Spinal cord (tissue), 9 donors: ENCODE measurements at regions not wholly inside any gene's neighbourhood (a gene's known extent, or its start where the extent isn't known, plus 50 kb on each side); places are given as distances from the start of the nearest gene placed in this dataset.

Experiments used
- DNase-seq, 6 donors: peaks; one replicate each; pipeline versions ENCODE4 v3.0.0 to v3.0.0-alpha.2; 2013 to 2015; ENCODE audit warnings: low spot score in 6 of 6, low read depth in 4 of 6
- H3K27ac ChIP-seq: one replicate; pipeline ENCODE4 v1.5.1; 2013; ENCODE audit warnings: low read depth, low read length, control low read depth
- H3K27me3 ChIP-seq: one replicate; pipeline ENCODE4 v1.6.1; 2013; ENCODE audit warnings: low read length; ENCODE audit not compliant: control insufficient read depth, insufficient read depth
- H3K36me3 ChIP-seq: one replicate; pipeline ENCODE4 v1.6.1; 2013; ENCODE audit warnings: low read length; ENCODE audit not compliant: control insufficient read depth, insufficient read depth
- H3K4me1 ChIP-seq: one replicate; pipeline ENCODE4 v1.6.1; 2013; ENCODE audit warnings: low read length; ENCODE audit not compliant: control insufficient read depth, insufficient read depth
- H3K4me3 ChIP-seq: one replicate; pipeline ENCODE4 v1.5.1; 2013; ENCODE audit warnings: low read depth, low read length, control low read depth
- H3K9me3 ChIP-seq: one replicate; pipeline ENCODE4 v1.6.1; 2013; ENCODE audit warnings: low read length; ENCODE audit not compliant: control insufficient read depth, insufficient read depth
- WGBS: methylation state at CpG from one replicate; pipeline ENCODE4 v1.1.5; 2013; ENCODE audit warnings: missing lambda C conversion rate; ENCODE audit not compliant: insufficient coverage; 5-methylcytosine and 5-hydroxymethylcytosine counted together
- donor health status: healthy.

GRCh38 chr2:2656115-2657011, 325.3 kb upstream of the MYT1L start:
- no peaks in the 10 kb centered on the region for H3K36me3 ChIP-seq
- H3K9me3 ChIP-seq = peaks cover 5% of the 10 kb centered on the region
- DNase-seq = peak in 2 of 6 donors; percentile 67 to 80
- 5% methylated on average over 16 of the region's 21 CpGs for WGBS
- peak overlapping the region; percentile 36 for H3K27ac ChIP-seq
- H3K4me1 ChIP-seq = peaks cover 26% of the 10 kb centered on the region
- no peaks in the 10 kb centered on the region for H3K27me3 ChIP-seq
- H3K4me3 ChIP-seq = no peak overlapping the region

GRCh38 chr2:2655453-2656114, 324.5 kb upstream of the MYT1L start:
- Histone ChIP-seq H3K4me3 (no peak overlapping the region), H3K9me3 (peaks cover 5% of the 10 kb centered on the region), H3K27me3 (no peaks in the 10 kb centered on the region), H3K36me3 (no peaks in the 10 kb centered on the region), H3K27ac (peak overlapping the region; percentile 30), H3K4me1 (peaks cover 22% of the 10 kb centered on the region)
- DNase-seq = peak in 2 of 6 donors; percentile 55 to 69
- WGBS = 66% methylated on average over 5 of the region's 8 CpGs

GRCh38 chr2:2653231-2653630, 322.2 kb upstream of the MYT1L start:
- 59% methylated on average over 4 of the region's 5 CpGs for WGBS
- no peak overlapping the region for H3K4me3 ChIP-seq
- H3K4me1 ChIP-seq = peaks cover 22% of the 10 kb centered on the region
- DNase-seq = peak in 1 of 6 donors; percentile 75
- H3K27ac ChIP-seq = no peak overlapping the region
- H3K27me3 ChIP-seq = no peaks in the 10 kb centered on the region
- no peaks in the 10 kb centered on the region for H3K9me3 ChIP-seq
- no peaks in the 10 kb centered on the region for H3K36me3 ChIP-seq

- Histone ChIP-seq H3K36me3 (no peaks in the 10 kb centered on the region), H3K27ac (no peak overlapping the region), H3K4me3 (no peak overlapping the region), H3K4me1 (peaks cover 5% of the 10 kb centered on the region), H3K9me3 (peaks cover 3% of the 10 kb centered on the region), H3K27me3 (no peaks in the 10 kb centered on the region)
- 93% methylated on average over 20 of the region's 20 CpGs for WGBS
- DNase-seq = no peak
Measured at GRCh38 chr2:2650608-2651375, 319.7 kb upstream of the MYT1L start.

- no peaks in the 10 kb centered on the region for H3K27me3 ChIP-seq
- H3K36me3 ChIP-seq = no peaks in the 10 kb centered on the region
- no peak overlapping the region for H3K4me3 ChIP-seq
- H3K4me1 ChIP-seq = no peaks in the 10 kb centered on the region
- H3K9me3 ChIP-seq = peaks cover 3% of the 10 kb centered on the region
- DNase-seq = no peak
- WGBS = 87% methylated on average over 36 of the region's 36 CpGs
- no peak overlapping the region for H3K27ac ChIP-seq
Measured at GRCh38 chr2:2649109-2650072, 318.3 kb upstream of the MYT1L start.

- no peak overlapping the region for H3K4me3 ChIP-seq
- no peak overlapping the region for H3K27ac ChIP-seq
- DNase-seq = no peak
- no peaks in the 10 kb centered on the region for H3K36me3 ChIP-seq
- H3K9me3 ChIP-seq = peaks cover 3% of the 10 kb centered on the region
- 90% methylated on average over 6 of the region's 8 CpGs for WGBS
- H3K27me3 ChIP-seq = no peaks in the 10 kb centered on the region
- H3K4me1 ChIP-seq = peaks cover 7% of the 10 kb centered on the region
Measured at GRCh38 chr2:2648094-2648493, 317.0 kb upstream of the MYT1L start.

GRCh38 chr2:2647141-2647541, 316.1 kb upstream of the MYT1L start:
- DNase-seq = no peak
- Histone ChIP-seq H3K4me1 (peaks cover 8% of the 10 kb centered on the region), H3K4me3 (no peak overlapping the region), H3K36me3 (no peaks in the 10 kb centered on the region), H3K27ac (no peak overlapping the region), H3K27me3 (no peaks in the 10 kb centered on the region), H3K9me3 (peaks cover 3% of the 10 kb centered on the region)
- WGBS = 96% methylated on average over 7 of the region's 9 CpGs

GRCh38 chr2:2646433-2647051, 315.5 kb upstream of the MYT1L start:
- Histone ChIP-seq H3K27ac (no peak overlapping the region), H3K27me3 (no peaks in the 10 kb centered on the region), H3K36me3 (no peaks in the 10 kb centered on the region), H3K9me3 (peaks cover 3% of the 10 kb centered on the region), H3K4me1 (peaks cover 12% of the 10 kb centered on the region), H3K4me3 (no peak overlapping the region)
- WGBS = 44% methylated on average over 3 of the region's 8 CpGs
- no peak for DNase-seq
